ENCODE measurements at regions not wholly inside any gene's neighbourhood (a gene's known extent, or its start where the extent isn't known, plus 50 kb on each side); places are given as distances from the start of the nearest gene placed in this dataset.

DNA sequence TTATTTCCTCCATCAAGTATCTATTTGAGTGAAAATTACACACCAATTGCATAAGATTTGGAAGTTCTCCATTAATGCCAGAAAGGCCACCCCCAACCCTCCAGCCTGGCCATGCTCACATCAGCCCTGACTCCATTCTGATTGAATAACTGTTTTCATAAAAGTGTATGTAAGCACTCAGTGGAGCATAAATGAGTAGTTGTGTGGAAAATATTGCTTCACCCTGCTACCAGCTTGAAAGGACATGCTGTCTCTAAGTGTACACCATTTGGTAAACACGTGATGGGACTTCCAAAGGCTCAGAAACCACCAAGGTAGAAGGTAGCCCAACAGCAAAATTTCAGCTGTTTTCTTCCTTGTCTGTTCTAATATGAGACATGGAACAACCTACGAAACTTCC is 393.8 kb downstream of the ZNF385D start:
- DNase-seq = no peak

DNA sequence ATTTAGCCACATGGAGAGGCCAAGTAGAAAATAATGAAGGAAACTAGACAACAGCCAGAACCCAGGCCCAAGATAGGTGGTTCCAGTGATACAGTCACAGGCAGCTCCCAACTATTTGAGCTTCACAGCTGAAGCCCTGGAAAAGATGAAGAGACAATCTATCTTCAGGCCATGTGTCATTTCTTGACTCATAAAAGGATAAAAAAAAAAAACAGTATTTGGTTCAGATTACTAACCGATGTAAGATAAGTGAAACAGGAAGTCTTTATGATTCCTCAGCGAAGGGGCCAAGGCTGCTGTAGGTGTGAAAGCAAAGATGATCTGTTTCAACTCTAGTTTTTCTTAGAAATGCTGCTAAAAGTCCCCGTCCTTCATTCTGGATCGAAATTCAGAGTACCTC is 394.6 kb downstream of the ZNF385D start:
- DNase-seq = peak; percentile 70

GRCh38 chr3:21345382-21345976 is 405.5 kb downstream of the ZNF385D start:
- no peak for DNase-seq

- no peak for DNase-seq
These were observed 419.2 kb downstream of the ZNF385D start for GRCh38 chr3:21331857-21332256.

GRCh38 chr3:21331321-21331720 is 419.7 kb downstream of the ZNF385D start:
- DNase-seq = no peak

DNA sequence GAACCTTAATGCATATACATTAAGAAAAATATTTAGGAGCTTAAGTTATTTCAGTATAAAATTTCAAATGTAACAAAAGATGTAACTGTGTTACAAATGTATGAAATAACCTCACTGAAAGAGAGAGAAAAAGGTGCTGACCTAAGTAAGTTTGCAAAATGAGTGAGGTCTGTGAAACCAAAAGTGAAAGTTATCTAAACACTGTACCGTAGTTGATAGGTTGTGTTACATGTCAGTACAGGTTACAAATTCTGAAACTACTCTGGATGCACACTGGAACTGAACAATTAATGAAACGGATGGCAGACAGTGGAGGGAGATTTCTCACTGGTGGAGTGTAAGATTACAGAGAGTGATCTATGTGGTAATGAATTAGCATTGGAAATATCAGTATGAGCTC is 420.7 kb downstream of the ZNF385D start:
- no peak for DNase-seq

DNA sequence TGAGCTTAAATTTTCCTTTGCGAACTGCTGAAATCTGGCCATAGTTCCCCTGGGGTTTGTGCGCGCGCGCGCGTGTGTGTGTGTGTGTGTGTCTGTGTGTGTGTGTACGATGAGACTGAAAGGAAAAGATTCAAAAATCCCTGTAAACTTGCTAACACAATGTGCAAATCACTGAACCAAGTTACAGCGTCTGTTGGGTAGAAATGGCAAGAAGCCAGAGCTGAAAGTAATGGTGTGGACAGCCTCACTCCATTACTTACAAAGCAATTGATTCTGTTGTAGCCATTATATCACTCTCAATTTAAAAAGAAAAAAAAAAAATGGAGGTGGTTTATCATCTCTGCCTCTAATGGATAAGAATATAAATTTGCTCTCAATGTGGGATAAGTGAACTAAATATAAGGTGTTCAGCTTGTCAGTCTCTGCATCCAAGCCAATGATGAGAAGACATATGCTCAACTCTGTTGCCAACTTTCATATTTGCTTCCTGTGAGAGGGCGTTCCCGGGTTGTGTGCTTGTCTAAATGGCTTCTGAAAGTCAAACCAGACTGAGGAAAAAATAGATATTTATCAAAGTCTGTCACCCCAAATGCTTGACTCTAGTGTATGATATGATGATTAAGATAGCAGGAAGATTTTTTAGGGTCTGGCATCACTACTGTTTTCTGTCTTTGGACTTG is 422.2 kb downstream of the ZNF385D start:
- no peak for DNase-seq

- no peak for DNase-seq
These were observed 424.1 kb downstream of the ZNF385D start for GRCh38 chr3:21326704-21327475.

DNA sequence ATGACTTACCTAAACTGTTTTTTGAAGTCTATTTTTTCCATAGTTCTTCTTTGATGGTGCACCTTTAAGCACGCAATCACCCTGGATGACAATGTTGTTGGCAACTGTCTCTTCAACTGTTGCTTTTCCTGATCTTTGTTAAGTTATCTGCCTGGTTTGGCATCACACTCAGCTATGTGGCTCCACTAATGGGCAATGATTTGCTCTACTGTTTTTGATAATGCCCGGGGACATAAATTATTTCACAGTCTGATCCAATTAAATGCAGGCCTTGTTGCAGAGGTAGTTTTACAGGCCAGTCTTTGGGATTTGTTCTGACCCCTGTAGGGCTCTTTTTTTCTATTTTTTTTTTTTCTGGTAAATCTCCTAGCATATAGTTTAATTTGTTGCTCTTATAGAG is 436.3 kb downstream of the ZNF385D start:
- DNase-seq = no peak

- DNase-seq = no peak
These were observed 440.1 kb downstream of the ZNF385D start for GRCh38 chr3:21310891-21311290.

DNA sequence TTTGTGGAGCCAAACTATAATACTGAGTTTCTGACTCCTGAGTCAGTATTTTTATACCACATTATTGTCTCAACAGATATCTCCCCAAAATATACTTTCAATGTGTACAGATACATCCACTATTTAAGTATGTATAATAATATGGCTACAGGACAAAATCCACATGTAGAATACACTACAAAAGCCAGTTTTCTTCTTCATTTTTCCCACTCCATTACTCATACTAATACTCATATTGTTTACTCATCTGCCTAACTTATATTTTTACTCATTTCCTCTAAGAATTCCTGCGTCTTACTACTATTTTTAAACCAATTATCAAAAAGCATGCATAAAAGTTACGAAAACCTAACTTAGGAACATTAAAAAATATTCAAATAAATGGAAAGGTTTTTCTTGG is 440.8 kb downstream of the ZNF385D start:
- DNase-seq = no peak

- no peak for DNase-seq
These were observed 453.7 kb downstream of the ZNF385D start for GRCh38 chr3:21297304-21297703.

- no peak for DNase-seq
These were observed 456.2 kb downstream of the ZNF385D start for GRCh38 chr3:21294768-21295167.

DNA sequence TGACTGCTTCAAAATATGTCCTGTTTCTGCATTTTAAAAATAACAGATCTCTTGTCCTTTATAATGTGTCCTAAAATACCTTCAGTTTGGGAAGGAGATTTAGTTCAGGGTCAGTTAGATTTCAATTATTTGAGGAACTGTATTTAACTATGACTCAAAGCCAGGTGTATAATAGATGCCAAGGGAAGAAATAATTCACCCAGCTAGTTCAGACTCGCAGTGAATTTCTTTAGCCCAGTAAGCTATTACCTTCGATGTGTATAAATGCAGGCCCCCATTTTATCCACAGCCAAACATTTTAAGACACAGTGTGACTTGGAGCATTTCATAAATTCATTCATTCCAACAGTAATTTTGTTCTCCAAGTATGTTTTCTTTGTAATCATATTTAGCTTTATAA is 458.0 kb downstream of the ZNF385D start:
- DNase-seq = no peak

DNA sequence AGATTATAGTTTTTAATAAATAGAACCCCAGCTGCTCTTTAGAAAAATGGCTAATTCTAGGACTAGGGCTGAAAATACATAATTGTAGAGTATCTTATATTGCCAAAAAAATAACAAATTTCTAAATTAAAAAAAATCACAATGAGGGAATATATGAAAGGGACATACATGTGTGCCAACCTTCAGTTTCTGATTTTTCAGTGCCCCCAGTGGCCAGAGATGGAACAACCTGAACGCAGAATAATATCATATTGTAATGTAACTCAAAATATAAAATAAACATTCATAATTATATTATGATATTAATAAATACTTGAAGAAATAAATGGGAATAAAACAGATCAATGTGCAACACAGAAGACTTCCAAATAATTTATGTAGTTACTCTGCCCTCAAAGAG is 460.5 kb downstream of the ZNF385D start:
- no peak for DNase-seq

DNA sequence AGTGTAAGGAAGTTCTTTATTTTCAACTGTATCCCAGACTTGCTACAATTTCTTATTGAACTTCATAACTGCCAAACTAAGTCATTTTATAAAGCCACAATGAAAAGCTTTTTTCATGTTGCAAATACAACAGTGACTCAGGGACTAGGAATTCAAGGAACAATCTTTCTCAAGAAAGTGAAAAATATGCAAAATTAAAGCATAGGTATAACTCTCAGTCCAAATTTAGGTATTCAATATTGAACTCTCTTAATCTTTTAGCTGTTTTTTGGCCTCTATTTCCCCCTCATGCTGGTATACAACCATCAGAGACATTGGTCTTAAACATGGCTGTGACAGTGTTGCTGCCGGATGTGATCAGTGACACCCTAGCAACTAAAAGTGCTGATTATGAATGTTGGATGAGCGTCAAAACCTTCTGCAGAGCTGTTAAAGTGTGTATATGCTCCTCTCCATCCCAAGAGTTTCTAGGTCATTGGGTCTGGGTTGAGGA is 476.9 kb downstream of the ZNF385D start:
- no peak for DNase-seq

GRCh38 chr3:21273259-21274025 is 477.6 kb downstream of the ZNF385D start:
- no peak for DNase-seq

DNA sequence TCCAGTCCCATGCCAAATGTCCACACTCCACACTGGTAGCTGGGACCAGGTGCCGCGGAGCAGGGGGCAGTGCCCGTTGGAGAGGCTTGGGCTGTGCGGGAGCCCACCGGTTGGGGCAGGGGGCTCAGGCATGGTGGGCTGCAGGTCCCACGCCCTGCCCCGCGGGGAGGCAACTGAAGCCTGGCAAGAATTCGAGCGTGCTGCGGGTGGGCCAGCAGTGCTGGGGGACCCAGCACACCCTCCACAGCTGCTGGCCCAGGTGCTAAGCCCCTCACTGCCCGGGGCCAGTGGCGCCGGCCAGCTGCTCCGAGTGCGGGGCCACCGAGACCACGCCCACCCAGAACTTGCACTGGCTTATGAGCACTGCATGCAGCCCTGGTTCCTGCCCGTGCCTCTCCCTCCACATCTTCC is 479.4 kb downstream of the ZNF385D start:
- DNase-seq = no peak

DNA sequence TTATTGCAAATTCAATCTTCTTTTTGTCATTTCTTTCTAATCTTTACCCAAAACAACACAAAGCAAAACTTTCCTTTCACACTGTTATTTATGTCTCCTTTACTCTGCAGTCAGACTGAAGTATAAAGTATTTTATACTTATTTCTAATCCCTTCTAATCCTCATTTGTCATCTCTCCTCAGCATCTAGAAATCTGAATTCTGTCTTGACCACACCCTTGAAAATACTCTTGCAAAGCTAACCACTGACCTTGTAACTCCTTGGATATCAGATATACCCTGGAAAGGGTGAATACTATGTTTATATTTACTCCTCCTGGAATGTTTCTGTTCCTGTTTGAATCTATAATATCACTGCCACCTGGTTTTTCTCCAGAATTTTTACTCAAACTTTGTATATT is 481.1 kb downstream of the ZNF385D start:
- no peak for DNase-seq

DNA sequence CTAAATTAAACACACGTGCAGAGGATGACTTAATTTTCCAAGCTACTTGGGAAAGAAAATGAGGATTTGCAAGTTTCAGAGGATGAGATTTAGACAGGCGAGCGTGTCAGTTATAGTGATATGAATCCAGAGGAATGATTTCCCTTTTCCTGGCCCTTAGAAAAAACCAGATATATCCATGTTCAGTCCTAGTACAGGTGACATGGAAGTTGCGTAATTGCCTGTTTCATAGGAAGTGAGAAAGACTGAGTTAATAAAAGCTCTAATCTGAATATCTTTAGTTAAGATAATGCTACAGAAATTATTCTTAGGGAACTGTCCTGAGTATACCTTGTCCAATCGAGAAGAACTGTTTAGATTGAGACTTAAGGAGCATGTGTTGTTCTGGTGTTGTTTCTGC is 490.5 kb downstream of the ZNF385D start:
- DNase-seq = no peak

DNA sequence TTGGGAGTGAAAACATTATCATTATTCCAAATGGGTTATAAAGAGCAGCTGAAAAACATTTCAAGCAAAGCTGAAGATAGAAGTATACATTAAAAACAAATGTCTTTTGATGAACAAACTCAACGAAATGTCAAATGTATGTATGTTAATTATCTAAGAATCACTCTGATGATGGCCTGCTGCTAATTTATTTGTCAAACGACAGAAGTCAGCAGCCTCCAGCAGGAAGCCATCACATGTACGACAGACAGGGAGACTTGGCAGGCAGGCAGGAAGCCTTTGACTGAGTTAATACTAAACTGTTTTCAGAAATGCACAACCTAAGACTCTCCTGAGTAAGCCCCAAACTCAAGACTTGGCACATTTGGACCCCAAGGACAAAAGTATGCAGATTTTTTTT is 491.1 kb downstream of the ZNF385D start:
- no peak for DNase-seq

DNA sequence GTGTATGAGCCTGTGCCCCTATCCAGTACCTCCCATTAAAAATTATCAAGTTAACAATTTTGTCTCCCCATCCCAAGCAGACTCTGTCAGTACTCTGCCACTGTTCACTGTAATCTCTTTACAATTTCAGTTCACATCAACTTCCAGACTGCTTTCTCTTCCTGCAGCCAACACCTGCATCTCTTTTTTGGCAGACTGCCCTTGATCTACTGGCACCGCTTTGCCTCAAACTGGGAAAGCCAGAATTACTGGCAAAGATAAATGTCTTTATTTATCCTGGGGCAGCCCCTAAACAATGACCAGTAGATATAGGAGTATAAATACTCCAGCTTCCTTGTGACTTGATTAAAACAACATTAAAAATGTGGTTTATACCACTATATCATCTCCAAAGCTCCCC is 494.1 kb downstream of the ZNF385D start:
- DNase-seq = no peak

DNA sequence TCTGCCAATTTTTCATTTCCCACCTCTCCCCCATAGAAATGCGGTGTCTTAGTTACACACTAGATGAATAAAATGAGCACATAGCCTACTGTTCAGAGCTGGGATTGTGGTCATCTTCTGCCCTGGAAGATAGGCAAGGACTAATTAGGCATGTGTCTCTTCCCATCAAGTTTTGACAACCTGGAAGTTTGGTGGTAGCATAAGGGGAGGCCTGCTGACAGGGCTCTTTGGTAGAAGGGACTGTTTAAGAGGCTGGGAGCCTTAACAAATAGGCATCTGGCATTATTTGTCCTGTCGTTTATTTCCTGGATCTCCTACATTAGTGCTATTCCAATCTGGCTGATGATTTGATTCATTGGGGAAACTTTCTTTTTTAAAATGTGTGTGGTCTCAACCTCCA is 512.3 kb downstream of the ZNF385D start:
- DNase-seq = no peak
